H9 (cell line): ENCODE measurements at regions not wholly inside any gene's neighbourhood (a gene's known extent, or its start where the extent isn't known, plus 50 kb on each side); places are given as distances from the start of the nearest gene placed in this dataset.

Experiments used
- DNase-seq: peaks from one replicate; pipeline ENCODE4 v3.0.0-alpha.2; 2017
- H2AFZ ChIP-seq: one replicate; pipeline ENCODE4 v1.6.1; 2013; ENCODE audit warnings: mild to moderate bottlenecking, low read length, control low read depth, moderate library complexity
- H2AK5ac ChIP-seq: 2 replicates; pipeline ENCODE4 v1.6.1; 2013; ENCODE audit warnings: low read length, control low read depth, mixed read lengths; ENCODE audit not compliant: insufficient read length
- H2BK120ac ChIP-seq: one replicate; pipeline ENCODE4 v1.6.1; 2013; ENCODE audit warnings: low read depth, mild to moderate bottlenecking, low read length, control low read depth, inconsistent platforms; ENCODE audit not compliant: poor library complexity, severe bottlenecking
- H2BK12ac ChIP-seq: 2 replicates; pipeline ENCODE4 v1.6.1; 2013; ENCODE audit warnings: low read length, control low read depth, mixed read lengths, low read depth; ENCODE audit not compliant: insufficient read length
- H2BK15ac ChIP-seq: 2 replicates; pipeline ENCODE4 v1.6.1; 2013; ENCODE audit warnings: low read depth, low read length, control low read depth
- H2BK20ac ChIP-seq: one replicate; pipeline ENCODE4 v1.6.1; 2013; ENCODE audit warnings: low read depth, mild to moderate bottlenecking, low read length, control low read depth, inconsistent platforms; ENCODE audit not compliant: poor library complexity, severe bottlenecking
- H2BK5ac ChIP-seq: 2 replicates; pipeline ENCODE4 v1.6.1; 2013; ENCODE audit warnings: low read length, control low read depth, mixed read lengths; ENCODE audit not compliant: insufficient read length
- H3K14ac ChIP-seq: 2 replicates; pipeline ENCODE4 v1.6.1; 2013; ENCODE audit warnings: low read length, control low read depth; ENCODE audit not compliant: insufficient read depth
- H3K18ac ChIP-seq: 2 replicates; pipeline ENCODE4 v1.6.1; 2013; ENCODE audit warnings: low read depth, mild to moderate bottlenecking, mixed read lengths, low read length, control low read depth; ENCODE audit not compliant: insufficient read length
- H3K23ac ChIP-seq: 2 replicates; pipeline ENCODE4 v1.6.1; 2013; ENCODE audit warnings: low read length, control low read depth, mixed read lengths, low read depth; ENCODE audit not compliant: insufficient read length
- H3K23me2 ChIP-seq: 2 replicates; pipeline ENCODE4 v1.6.1; 2013; ENCODE audit warnings: low read depth, mild to moderate bottlenecking, mixed read lengths, low read length, control low read depth; ENCODE audit not compliant: insufficient read length, poor library complexity, severe bottlenecking
- H3K27ac ChIP-seq: 2 replicates; pipeline ENCODE4 v1.5.1; 2013; ENCODE audit warnings: low read length, control low read depth, mixed read lengths, low read depth; ENCODE audit not compliant: insufficient read length
- H3K27me3 ChIP-seq: 2 replicates; pipeline ENCODE4 v1.6.1; 2013; ENCODE audit warnings: low read length, control low read depth, inconsistent platforms; ENCODE audit not compliant: insufficient read depth
- H3K4ac ChIP-seq: 2 replicates; pipeline ENCODE4 v1.6.1; 2013; ENCODE audit warnings: low read depth, mild to moderate bottlenecking, control low read depth, inconsistent platforms, low read length, moderate library complexity
- H3K4me1 ChIP-seq: 2 replicates; pipeline ENCODE4 v1.6.1; 2013; ENCODE audit warnings: low read length, control low read depth, inconsistent platforms; ENCODE audit not compliant: insufficient read depth
- H3K4me2 ChIP-seq: 2 replicates; pipeline ENCODE4 v1.6.1; 2013; ENCODE audit warnings: low read length, control low read depth, mixed read lengths; ENCODE audit not compliant: insufficient read length, insufficient read depth
- H3K56ac ChIP-seq: 2 replicates; pipeline ENCODE4 v1.6.1; 2013; ENCODE audit warnings: low read depth, mild to moderate bottlenecking, mixed read lengths, low read length, control low read depth; ENCODE audit not compliant: insufficient read length
- H3K79me1 ChIP-seq: 2 replicates; pipeline ENCODE4 v1.6.1; 2013; ENCODE audit warnings: low read depth, mild to moderate bottlenecking, moderate library complexity, low read length, control low read depth, inconsistent platforms; ENCODE audit not compliant: insufficient read depth, poor library complexity, severe bottlenecking
- H3K79me2 ChIP-seq: 2 replicates; pipeline ENCODE4 v1.6.1; 2013; ENCODE audit warnings: low read length, control low read depth, inconsistent platforms; ENCODE audit not compliant: insufficient read depth
- H3K9ac ChIP-seq: 2 replicates; pipeline ENCODE4 v1.6.1; 2013; ENCODE audit warnings: low read length, control low read depth, mixed read lengths; ENCODE audit not compliant: insufficient read length; ENCODE audit errors: extremely low read depth
- H3K9me3 ChIP-seq: one replicate; pipeline ENCODE4 v1.6.1; 2013; ENCODE audit warnings: low read depth, low read length, inconsistent platforms; ENCODE audit not compliant: control insufficient read depth
- H3T11ph ChIP-seq: one replicate; pipeline ENCODE4 v1.6.1; 2013; ENCODE audit warnings: mild to moderate bottlenecking, low read length, control low read depth, inconsistent platforms
- H4K20me1 ChIP-seq: one replicate; pipeline ENCODE4 v1.6.1; 2013; ENCODE audit not compliant: control insufficient read depth, insufficient read length, insufficient read depth
- H4K5ac ChIP-seq: 2 replicates; pipeline ENCODE4 v1.6.1; 2013; ENCODE audit warnings: low read depth, mild to moderate bottlenecking, mixed read lengths, low read length, control low read depth; ENCODE audit not compliant: insufficient read length
- H4K8ac ChIP-seq: replicated peaks from 2 replicates; pipeline ENCODE4 v1.6.1; 2013; ENCODE audit warnings: low read length, control low read depth, mixed read lengths, low read depth; ENCODE audit not compliant: insufficient read length
- H4K91ac ChIP-seq: 2 replicates; pipeline ENCODE4 v1.6.1; 2013; ENCODE audit warnings: low read depth, mild to moderate bottlenecking, moderate library complexity, mixed read lengths, low read length, control low read depth; ENCODE audit not compliant: insufficient read length
- H3K27ac Mint-ChIP-seq, 3 experiments: 2 replicates in 2 of 3; 3 replicates in 1 of 3; pipeline ENCODE4 v1.8.0; 2020 to 2021; ENCODE audit warnings: mixed read lengths in 3 of 3, mild to moderate bottlenecking in 1 of 3, moderate library complexity in 1 of 3
- H3K27me3 Mint-ChIP-seq: 2 replicates; pipeline ENCODE4 v1.8.0; 2021; ENCODE audit warnings: low read depth, mild to moderate bottlenecking, moderate library complexity, mixed read lengths
- H3K36me3 Mint-ChIP-seq, 3 experiments: 2 replicates in 2 of 3; 3 replicates in 1 of 3; pipeline ENCODE4 v1.8.0; 2020 to 2021; ENCODE audit warnings: low read depth in 3 of 3, mixed read lengths in 3 of 3; ENCODE audit not compliant: insufficient read depth in 1 of 3
- H3K4me1 Mint-ChIP-seq, 2 experiments: 2 replicates each; pipeline ENCODE4 v1.8.0; 2020; ENCODE audit warnings: mixed read lengths in 2 of 2
- H3K4me3 Mint-ChIP-seq, 2 experiments: 2 replicates in 1 of 2; 3 replicates in 1 of 2; pipeline ENCODE4 v1.8.0; 2020 to 2021; ENCODE audit warnings: mild to moderate bottlenecking in 2 of 2, mixed read lengths in 2 of 2, moderate library complexity in 1 of 2
- H3K9me3 Mint-ChIP-seq, 2 experiments: 2 replicates in 1 of 2; 3 replicates in 1 of 2; pipeline ENCODE4 v1.8.0; 2020; ENCODE audit warnings: mild to moderate bottlenecking in 2 of 2, mixed read lengths in 2 of 2, moderate library complexity in 1 of 2
- CTCF ChIP-seq: fragments of 200-600 bp; sonication (generic); conservative IDR thresholded peaks from 3 replicates; pipeline ENCODE4 v1.8.0; 2021; ENCODE audit warnings: antibody characterized with exemption, mild to moderate bottlenecking
- WGBS: extraction: QIAGEN DNeasy Blood & Tissue Kit; methylation state at CpG from one replicate; pipeline ENCODE4 v1.1.7; 2013; ENCODE audit warnings: missing lambda C conversion rate, low lambda C conversion rate, mixed read lengths; ENCODE audit not compliant: insufficient read length; ENCODE audit errors: extremely low coverage; 5-methylcytosine and 5-hydroxymethylcytosine counted together

DNA sequence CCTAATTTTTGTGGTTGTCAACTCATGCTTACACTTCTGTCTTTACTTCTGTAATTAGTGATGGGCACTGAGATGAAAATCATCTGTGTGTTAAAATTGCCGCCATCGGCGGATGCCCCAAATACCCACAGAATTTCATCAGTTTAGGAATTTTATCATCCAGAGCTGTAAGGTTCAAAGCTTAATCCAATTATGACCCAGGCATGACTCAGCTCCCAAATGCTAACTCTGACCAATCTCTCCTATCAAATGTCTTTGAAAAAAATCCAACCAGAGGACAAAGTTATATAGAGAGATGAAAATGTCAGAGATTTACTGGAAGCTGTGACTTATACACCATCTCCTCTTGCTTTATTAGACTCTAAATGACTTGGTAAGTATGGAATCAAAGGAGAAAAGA lies 1048.7 kb upstream of the PRKX start:
- Histone ChIP-seq H4K8ac (no peak overlapping the region), H4K5ac (no peak overlapping the region), H3K4me1 (no peaks in the 10 kb centered on the region), H4K20me1 (no peaks in the 10 kb centered on the region), H3K18ac (no peak overlapping the region), H3K79me1 (no peaks in the 10 kb centered on the region), H3K4ac (no peak overlapping the region), H2AFZ (no peak overlapping the region), H3K14ac (no peak overlapping the region), H3K9me3 (no peaks in the 10 kb centered on the region), H3K27me3 (no peaks in the 10 kb centered on the region), H3K56ac (no peak overlapping the region), H2BK20ac (no peak overlapping the region), H3K4me2 (no peak overlapping the region), H3K23me2 (no peaks in the 10 kb centered on the region), H2BK15ac (no peak overlapping the region), H3K27ac (no peak overlapping the region), H2BK120ac (no peak overlapping the region), H3T11ph (no peak overlapping the region), H3K79me2 (no peaks in the 10 kb centered on the region), H2BK12ac (no peak overlapping the region), H3K23ac (no peak overlapping the region), H2BK5ac (no peak overlapping the region), H3K9ac (no peak overlapping the region), H4K91ac (no peak overlapping the region), H2AK5ac (no peak overlapping the region)
- whole genome bisulfite sequencing = no CpG with 5 or more reads among the region's 3 CpGs
- no peaks in the 10 kb centered on the region for H3K36me3 Mint-ChIP-seq
- H3K9me3 Mint-ChIP-seq = no peaks in the 10 kb centered on the region
- no peak for TF ChIP-seq CTCF
- H3K4me3 Mint-ChIP-seq = no peak overlapping the region
- no peak overlapping the region for H3K27ac Mint-ChIP-seq
- H3K27me3 Mint-ChIP-seq = no peaks in the 10 kb centered on the region
- no peak for DNase-seq
- H3K4me1 Mint-ChIP-seq = no peaks in the 10 kb centered on the region
